ENCODE measurements at regions not wholly inside any gene's neighbourhood (a gene's known extent, or its start where the extent isn't known, plus 50 kb on each side); places are given as distances from the start of the nearest gene placed in this dataset.

- no peak overlapping the region for H3K4me3 ChIP-seq (ENCODE audit: control insufficient read depth, low read depth, low read length)
- TF ChIP-seq CTCF (IDR thresholded peaks at IDR 0.05; ENCODE audit: control insufficient read depth, insufficient read depth, low read depth, low read length, missing control alignments) = no peak
Measured at GRCh38 chr5:6228257-6229250, 149.8 kb downstream of the MED10 start.

GRCh38 chr5:6225121-6225607, 153.2 kb downstream of the MED10 start:
- TF ChIP-seq CTCF (IDR thresholded peaks at IDR 0.05; ENCODE audit: control insufficient read depth, insufficient read depth, low read depth, low read length, missing control alignments) = no peak
- H3K4me3 ChIP-seq (ENCODE audit: control insufficient read depth, low read depth, low read length) = no peak overlapping the region
- DNase-seq (ENCODE audit: low read depth) = no peak

More at GRCh38 chr5:6228257-6229250, 149.8 kb downstream of the MED10 start:
- DNase-seq (ENCODE audit: low read depth) = no peak

GRCh38 chr5:6224406-6224805, 153.9 kb downstream of the MED10 start:
- no peak for TF ChIP-seq CTCF (IDR thresholded peaks at IDR 0.05; ENCODE audit: control insufficient read depth, insufficient read depth, low read depth, low read length, missing control alignments)
- H3K4me3 ChIP-seq (ENCODE audit: control insufficient read depth, low read depth, low read length) = no peak overlapping the region
- DNase-seq (ENCODE audit: low read depth) = no peak

GRCh38 chr5:6222899-6223298, 155.4 kb downstream of the MED10 start:
- no peak for DNase-seq (ENCODE audit: low read depth)
- no peak for TF ChIP-seq CTCF (IDR thresholded peaks at IDR 0.05; ENCODE audit: control insufficient read depth, insufficient read depth, low read depth, low read length, missing control alignments)

GRCh38 chr5:6222121-6222520, 156.2 kb downstream of the MED10 start:
- H3K4me3 ChIP-seq (ENCODE audit: control insufficient read depth, low read depth, low read length) = no peak overlapping the region
- no peak for DNase-seq (ENCODE audit: low read depth)
- no peak for TF ChIP-seq CTCF (IDR thresholded peaks at IDR 0.05; ENCODE audit: control insufficient read depth, insufficient read depth, low read depth, low read length, missing control alignments)

More at GRCh38 chr5:6222899-6223298, 155.4 kb downstream of the MED10 start:
- no peak overlapping the region for H3K4me3 ChIP-seq (ENCODE audit: control insufficient read depth, low read depth, low read length)

GRCh38 chr5:6221141-6221626, 157.2 kb downstream of the MED10 start:
- DNase-seq (ENCODE audit: low read depth) = no peak
- TF ChIP-seq CTCF (IDR thresholded peaks at IDR 0.05; ENCODE audit: control insufficient read depth, insufficient read depth, low read depth, low read length, missing control alignments) = no peak
- H3K4me3 ChIP-seq (ENCODE audit: control insufficient read depth, low read depth, low read length) = no peak overlapping the region

Measured in AG09309 (cell line).